Fibroblast of lung (primary cell): ENCODE measurements at regions not wholly inside any gene's neighbourhood (a gene's known extent, or its start where the extent isn't known, plus 50 kb on each side); places are given as distances from the start of the nearest gene placed in this dataset.
"Not testable (repeated sequence)": the region's sequence is repeated elsewhere in the genome, so short reads cannot be mapped to it uniquely, and the experiment has no call there.

ENCODE experiments used
- CTCF ChIP-seq, 2 donors: IDR thresholded peaks in 1 of 2; conservative IDR thresholded peaks in 1 of 2; 1 replicate in 1 of 2; 2 replicates in 1 of 2; pipeline ENCODE4 v1.5.1; 2011 to 2012; ENCODE audit warnings: low read length in 2 of 2, control low read depth in 1 of 2, inconsistent platforms in 1 of 2, low read depth in 1 of 2, mild to moderate bottlenecking in 1 of 2
- EZH2 ChIP-seq: IDR thresholded peaks from 2 replicates; pipeline ENCODE4 v1.5.1; 2012; ENCODE audit warnings: low read length, control low read depth, mild to moderate bottlenecking; ENCODE audit errors: missing control alignments

- TF ChIP-seq CTCF (conservative IDR thresholded peaks at IDR 0.05 in 1 of 2, IDR thresholded peaks at IDR 0.05 in 1 of 2; ENCODE audit: low read depth in 1 of 2, low read length in 2 of 2); EZH2: not testable (repeated sequence)
These were observed 1078.0 kb upstream of the FAM98A start for GRCh38 chr2:34677119-34677531.
